Mesenchymal stem cell (in vitro differentiated cells and primary cell): ENCODE measurements at regions not wholly inside any gene's neighbourhood (a gene's known extent, or its start where the extent isn't known, plus 50 kb on each side); places are given as distances from the start of the nearest gene placed in this dataset.

Experiments
- DNase-seq: peaks from one replicate; pipeline ENCODE4 v3.0.0-alpha.2; 2013
- H2AFZ ChIP-seq: one replicate; pipeline ENCODE4 v1.6.1; 2013; ENCODE audit warnings: low read depth, mild to moderate bottlenecking, control low read depth, inconsistent platforms, low read length, moderate library complexity
- H2AK5ac ChIP-seq: 2 replicates; pipeline ENCODE4 v1.6.1; 2013; ENCODE audit warnings: low read length, moderate library complexity, mild to moderate bottlenecking, inconsistent platforms; ENCODE audit not compliant: severe bottlenecking
- H2BK120ac ChIP-seq: one replicate; pipeline ENCODE4 v1.6.1; 2013; ENCODE audit warnings: low read depth, mild to moderate bottlenecking, inconsistent platforms, low read length, moderate library complexity
- H2BK12ac ChIP-seq, 2 experiments: one replicate each; pipeline ENCODE4 v1.6.1; 2013; ENCODE audit warnings: inconsistent platforms in 2 of 2, low read length in 2 of 2, mild to moderate bottlenecking in 2 of 2, moderate library complexity in 2 of 2, control low read depth in 1 of 2
- H2BK15ac ChIP-seq: one replicate; pipeline ENCODE4 v1.6.1; 2013; ENCODE audit warnings: mild to moderate bottlenecking, low read depth, inconsistent platforms; ENCODE audit not compliant: poor library complexity, severe bottlenecking
- H2BK5ac ChIP-seq: 2 replicates; pipeline ENCODE4 v1.6.1; 2013; ENCODE audit warnings: low read depth, mild to moderate bottlenecking, low read length, control low read depth, inconsistent platforms; ENCODE audit not compliant: poor library complexity, severe bottlenecking
- H3K14ac ChIP-seq, 2 experiments: one replicate each; pipeline ENCODE4 v1.6.1; 2013; ENCODE audit warnings: inconsistent platforms in 2 of 2, low read length in 2 of 2, control low read depth in 1 of 2, mild to moderate bottlenecking in 1 of 2, moderate library complexity in 1 of 2
- H3K18ac ChIP-seq, 2 experiments: one replicate each; pipeline ENCODE4 v1.6.1; 2013; ENCODE audit warnings: inconsistent platforms in 2 of 2, low read length in 2 of 2, control low read depth in 1 of 2, low read depth in 1 of 2, mild to moderate bottlenecking in 1 of 2
- H3K23ac ChIP-seq, 2 experiments: one replicate each; pipeline ENCODE4 v1.6.1; 2013; ENCODE audit warnings: inconsistent platforms in 2 of 2, low read length in 2 of 2, mild to moderate bottlenecking in 2 of 2, moderate library complexity in 2 of 2, control low read depth in 1 of 2
- H3K27ac ChIP-seq: 2 replicates; pipeline ENCODE4 v1.5.1; 2013; ENCODE audit warnings: mild to moderate bottlenecking, moderate library complexity, low read length, control low read depth, inconsistent platforms; ENCODE audit not compliant: poor library complexity, severe bottlenecking
- H3K27me3 ChIP-seq, 2 experiments: 2 replicates each; pipeline versions ENCODE4 v1.6.1 to v1.7.0; 2013; ENCODE audit warnings: low read length in 2 of 2, mild to moderate bottlenecking in 2 of 2, moderate library complexity in 2 of 2, control low read depth in 1 of 2, inconsistent platforms in 1 of 2; ENCODE audit not compliant: control insufficient read depth in 1 of 2, insufficient read depth in 1 of 2
- H3K36me3 ChIP-seq, 2 experiments: 2 replicates each; pipeline versions ENCODE4 v1.6.1 to v1.7.0; 2013; ENCODE audit warnings: low read length in 2 of 2, control low read depth in 1 of 2, inconsistent platforms in 1 of 2, low read depth in 1 of 2, mild to moderate bottlenecking in 1 of 2; ENCODE audit not compliant: insufficient read depth in 2 of 2, control insufficient read depth in 1 of 2
- H3K4ac ChIP-seq, 2 experiments: one replicate each; pipeline ENCODE4 v1.6.1; 2013; ENCODE audit warnings: inconsistent platforms in 2 of 2, low read length in 2 of 2, mild to moderate bottlenecking in 2 of 2, moderate library complexity in 2 of 2, control low read depth in 1 of 2, low read depth in 1 of 2
- H3K4me1 ChIP-seq: 2 replicates; pipeline ENCODE4 v1.6.1; 2013; ENCODE audit warnings: low read depth, low read length, control low read depth; ENCODE audit not compliant: control insufficient read depth, insufficient read depth
- H3K4me2 ChIP-seq: 2 replicates; pipeline ENCODE4 v1.6.1; 2013; ENCODE audit warnings: low read length, mild to moderate bottlenecking, inconsistent platforms; ENCODE audit not compliant: poor library complexity, severe bottlenecking
- H3K4me3 ChIP-seq, 2 experiments: 2 replicates each; pipeline versions ENCODE4 v1.5.1 to v1.7.0; 2013; ENCODE audit warnings: low read length in 2 of 2, mild to moderate bottlenecking in 2 of 2, control low read depth in 1 of 2, low read depth in 1 of 2; ENCODE audit not compliant: insufficient read depth in 1 of 2
- H3K79me1 ChIP-seq: replicated peaks from 2 replicates; pipeline ENCODE4 v1.6.1; 2013; ENCODE audit warnings: mild to moderate bottlenecking, control low read depth, low read length, inconsistent platforms; ENCODE audit not compliant: poor library complexity, severe bottlenecking
- H3K9ac ChIP-seq: 2 replicates; pipeline ENCODE4 v1.7.0; 2013; ENCODE audit warnings: mild to moderate bottlenecking, low read length, moderate library complexity
- H3K9me3 ChIP-seq: 2 replicates; pipeline ENCODE4 v1.7.0; 2013; ENCODE audit warnings: mild to moderate bottlenecking, low read length; ENCODE audit not compliant: control insufficient read depth
- H4K8ac ChIP-seq: one replicate; pipeline ENCODE4 v1.6.1; 2013; ENCODE audit warnings: inconsistent platforms, mild to moderate bottlenecking, low read length, moderate library complexity
- H4K91ac ChIP-seq: one replicate; pipeline ENCODE4 v1.6.1; 2013; ENCODE audit warnings: mild to moderate bottlenecking, low read length, inconsistent platforms
- WGBS: methylation state at CpG from one replicate; pipeline ENCODE4 v1.1.7; 2013; ENCODE audit warnings: mixed read lengths; 5-methylcytosine and 5-hydroxymethylcytosine counted together

DNA sequence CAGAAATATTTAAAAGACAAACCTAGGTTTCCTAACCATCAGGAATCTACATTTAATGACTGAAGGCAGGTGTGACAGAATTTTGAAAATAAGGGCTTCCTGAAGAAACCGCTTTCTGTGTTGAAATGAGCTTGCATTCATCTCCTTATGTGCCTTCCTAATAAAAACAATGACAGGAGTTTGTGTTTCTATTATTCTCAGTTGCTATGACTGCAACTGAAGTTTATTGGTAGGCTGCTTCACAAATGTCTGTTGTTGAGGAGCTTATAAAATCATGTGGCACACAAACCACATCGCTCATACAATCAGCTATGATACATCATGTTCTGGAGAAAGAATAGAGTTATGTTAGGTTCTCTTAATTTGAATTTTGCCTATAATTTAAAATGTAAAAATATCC is 362.7 kb upstream of the SLC8A1 start:
- H3K4ac ChIP-seq = no peak overlapping the region
- 80% methylated on average over 1 of the region's 2 CpGs for WGBS
- no peak overlapping the region for H3K9ac ChIP-seq
- no peak overlapping the region for H4K8ac ChIP-seq
- no peaks in the 10 kb centered on the region for H3K36me3 ChIP-seq
- H3K9me3 ChIP-seq = no peaks in the 10 kb centered on the region
- no peak overlapping the region for H2BK15ac ChIP-seq
- H2BK120ac ChIP-seq = no peak overlapping the region
- H3K14ac ChIP-seq = no peak overlapping the region
- H2BK12ac ChIP-seq = no peak overlapping the region
- no peak overlapping the region for H3K4me2 ChIP-seq
- no peak overlapping the region for H4K91ac ChIP-seq
- no peak overlapping the region for H2AFZ ChIP-seq
- no peak overlapping the region for H3K23ac ChIP-seq
- no peak for DNase-seq
- H3K27me3 ChIP-seq = no peaks in the 10 kb centered on the region
- no peak overlapping the region for H3K4me3 ChIP-seq
- H3K27ac ChIP-seq = no peak overlapping the region
- no peak overlapping the region for H2AK5ac ChIP-seq
- no peak overlapping the region for H2BK5ac ChIP-seq
- H3K4me1 ChIP-seq = no peaks in the 10 kb centered on the region
- no peaks in the 10 kb centered on the region for H3K79me1 ChIP-seq
- no peak overlapping the region for H3K18ac ChIP-seq

DNA sequence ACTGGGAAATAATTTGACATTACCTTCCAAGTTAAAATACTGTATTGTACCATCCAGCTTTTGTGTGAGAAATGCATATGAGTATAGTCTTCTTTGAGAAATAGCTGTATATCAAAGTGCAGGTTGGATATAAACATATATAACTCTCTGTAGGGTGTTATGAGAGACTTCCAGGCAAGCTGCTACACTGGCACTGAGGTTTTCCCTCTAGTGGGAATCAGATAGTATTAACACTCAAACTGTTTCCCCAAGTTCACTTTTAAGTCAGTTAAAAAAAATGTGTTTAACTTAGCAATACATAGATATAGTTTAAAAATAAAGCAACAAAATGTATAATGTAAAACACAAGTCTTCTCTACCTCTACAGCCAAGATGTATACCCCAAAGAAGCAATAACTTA is 368.4 kb upstream of the SLC8A1 start:
- H2AK5ac ChIP-seq = no peak overlapping the region
- H2BK5ac ChIP-seq = no peak overlapping the region
- no peak overlapping the region for H4K8ac ChIP-seq
- H3K4me1 ChIP-seq = no peaks in the 10 kb centered on the region
- H3K4ac ChIP-seq = no peak overlapping the region
- H3K9me3 ChIP-seq = no peaks in the 10 kb centered on the region
- H3K9ac ChIP-seq = peak overlapping the region; percentile 79
- DNase-seq = no peak
- H3K4me2 ChIP-seq = no peak overlapping the region
- no peaks in the 10 kb centered on the region for H3K36me3 ChIP-seq
- no peak overlapping the region for H2BK15ac ChIP-seq
- no peak overlapping the region for H2AFZ ChIP-seq
- H4K91ac ChIP-seq = no peak overlapping the region
- no peaks in the 10 kb centered on the region for H3K27me3 ChIP-seq
- peak overlapping the region in 1 of 2 experiments; percentile 58 for H3K4me3 ChIP-seq
- no peak overlapping the region for H3K18ac ChIP-seq
- no peak overlapping the region for H2BK120ac ChIP-seq
- no peak overlapping the region for H3K27ac ChIP-seq
- no peaks in the 10 kb centered on the region for H3K79me1 ChIP-seq
- H2BK12ac ChIP-seq = no peak overlapping the region
- no peak overlapping the region for H3K14ac ChIP-seq
- no peak overlapping the region for H3K23ac ChIP-seq

GRCh38 chr2:40823478-40823877 is 371.6 kb upstream of the SLC8A1 start:
- no peak overlapping the region for H3K27ac ChIP-seq
- H4K8ac ChIP-seq = no peak overlapping the region
- H3K9me3 ChIP-seq = no peaks in the 10 kb centered on the region
- H2BK12ac ChIP-seq = no peak overlapping the region
- no peaks in the 10 kb centered on the region for H3K36me3 ChIP-seq
- no peak overlapping the region for H3K23ac ChIP-seq
- no peak overlapping the region for H3K14ac ChIP-seq
- H3K9ac ChIP-seq = no peak overlapping the region
- no peaks in the 10 kb centered on the region for H3K27me3 ChIP-seq
- H3K18ac ChIP-seq = no peak overlapping the region
- no peak overlapping the region for H2BK15ac ChIP-seq
- H2BK120ac ChIP-seq = no peak overlapping the region
- WGBS = 88% methylated on average over 3 of the region's 3 CpGs
- no peak for DNase-seq
- no peaks in the 10 kb centered on the region for H3K79me1 ChIP-seq
- H3K4me1 ChIP-seq = no peaks in the 10 kb centered on the region
- H4K91ac ChIP-seq = no peak overlapping the region
- no peak overlapping the region for H3K4me2 ChIP-seq
- no peak overlapping the region for H3K4me3 ChIP-seq
- H2AK5ac ChIP-seq = no peak overlapping the region
- no peak overlapping the region for H2BK5ac ChIP-seq
- no peak overlapping the region for H2AFZ ChIP-seq
- H3K4ac ChIP-seq = no peak overlapping the region

DNA sequence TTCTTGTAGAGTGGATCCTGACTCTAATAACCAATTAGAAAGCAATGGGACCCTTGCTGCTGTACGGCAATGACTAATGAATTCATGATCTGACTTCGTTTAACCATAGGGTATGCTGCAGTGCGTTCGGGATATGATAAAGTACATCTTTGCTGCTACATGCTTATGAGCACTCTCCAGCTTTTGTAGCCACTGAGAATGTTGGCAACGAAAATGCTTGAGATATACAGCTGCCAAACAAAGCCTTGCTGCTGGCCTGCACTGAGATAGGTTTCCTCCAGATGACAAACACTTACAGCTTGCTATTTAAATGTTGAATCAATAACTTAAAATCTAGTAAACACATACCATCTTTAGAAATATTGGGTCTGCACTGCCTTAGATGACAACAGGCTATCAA is 372.4 kb upstream of the SLC8A1 start:
- no peak overlapping the region for H3K4me2 ChIP-seq
- H3K27me3 ChIP-seq = no peaks in the 10 kb centered on the region
- no peaks in the 10 kb centered on the region for H3K79me1 ChIP-seq
- H3K18ac ChIP-seq = no peak overlapping the region
- no peaks in the 10 kb centered on the region for H3K9me3 ChIP-seq
- H3K23ac ChIP-seq = no peak overlapping the region
- H2BK5ac ChIP-seq = no peak overlapping the region
- no peak overlapping the region for H2AFZ ChIP-seq
- no peak for DNase-seq
- 76% methylated on average over 5 of the region's 5 CpGs for WGBS
- H3K14ac ChIP-seq = no peak overlapping the region
- H2BK120ac ChIP-seq = no peak overlapping the region
- no peak overlapping the region for H4K8ac ChIP-seq
- no peak overlapping the region for H3K9ac ChIP-seq
- H3K27ac ChIP-seq = no peak overlapping the region
- H2AK5ac ChIP-seq = no peak overlapping the region
- H3K4me3 ChIP-seq = no peak overlapping the region
- no peak overlapping the region for H2BK12ac ChIP-seq
- no peak overlapping the region for H4K91ac ChIP-seq
- H3K4ac ChIP-seq = no peak overlapping the region
- no peaks in the 10 kb centered on the region for H3K4me1 ChIP-seq
- no peaks in the 10 kb centered on the region for H3K36me3 ChIP-seq
- no peak overlapping the region for H2BK15ac ChIP-seq
